ENCODE measurements at regions not wholly inside any gene's neighbourhood (a gene's known extent, or its start where the extent isn't known, plus 50 kb on each side); places are given as distances from the start of the nearest gene placed in this dataset.

DNA sequence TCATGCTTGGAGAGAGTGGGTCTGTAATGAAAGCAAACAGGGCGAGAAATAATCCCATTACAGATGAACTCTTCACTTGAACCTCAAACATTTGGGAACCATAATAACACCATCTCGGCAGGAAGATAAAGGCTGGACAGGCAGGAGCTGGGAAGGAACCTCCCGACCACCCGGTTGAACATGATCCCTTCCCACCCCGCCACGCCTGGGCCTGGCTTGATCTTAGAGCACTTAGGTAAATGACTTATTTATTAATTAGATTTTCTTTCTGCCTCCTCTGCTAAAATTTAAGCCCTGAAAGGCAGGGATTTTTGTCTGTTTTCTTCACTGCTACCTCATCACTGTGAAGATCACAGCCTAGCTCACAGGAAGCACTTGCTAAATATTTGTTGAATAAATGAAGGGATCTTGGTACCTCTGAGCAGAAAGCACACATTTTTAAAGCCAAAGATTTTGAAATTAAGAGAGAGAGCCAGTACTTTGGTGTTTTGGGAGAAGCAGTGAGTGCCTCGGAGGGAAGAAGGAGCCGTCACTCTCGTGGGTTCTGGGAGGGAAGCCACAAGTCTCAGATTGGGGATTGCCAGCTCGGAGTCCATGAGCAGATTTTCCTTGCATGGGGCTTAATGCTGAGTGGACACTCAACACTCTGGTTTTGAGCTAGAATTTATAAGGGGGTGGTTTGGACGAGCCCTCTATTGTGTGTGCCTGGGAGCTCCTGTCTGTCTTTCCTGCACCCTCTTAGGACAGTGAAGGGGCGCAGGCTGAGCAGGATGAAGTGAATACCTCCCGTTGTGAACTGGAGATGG is 133.3 kb downstream of the MACROH2A1 start:
- Mint-ChIP-seq H3K27me3 (ENCODE audit: low read depth) (peaks cover 8% of the 10 kb centered on the region), H3K27ac (peak overlapping the region in 1 of 3 experiments; percentile 49; a peak in 1 of 7 replicates), H3K9me3 (peaks cover 0 to 7% of the 10 kb centered on the region in 2 experiments; a peak in 4 of 5 replicates), H3K36me3 (ENCODE audit: insufficient read depth in 1 of 3, low read depth in 3 of 3) (peaks cover 0 to 5% (median 0%) of the 10 kb centered on the region in 3 experiments; a peak in 2 of 7 replicates), H3K4me3 (no peak overlapping the region), H3K4me1 (no peaks in the 10 kb centered on the region)
- Histone ChIP-seq H2BK20ac (ENCODE audit: low read depth, low read length, poor library complexity, severe bottlenecking) (no peak overlapping the region), H2AK5ac (ENCODE audit: insufficient read length, low read length) (no peak overlapping the region), H3K14ac (ENCODE audit: insufficient read depth, low read length) (no peak overlapping the region), H4K5ac (ENCODE audit: insufficient read length, low read depth, low read length) (no peak overlapping the region), H3K4me2 (ENCODE audit: insufficient read depth, insufficient read length, low read length) (no peak overlapping the region), H3K27ac (ENCODE audit: insufficient read length, low read depth, low read length) (no peak overlapping the region), H3K4ac (ENCODE audit: low read depth, low read length) (no peak overlapping the region), H3K27me3 (ENCODE audit: insufficient read depth, low read length) (no peaks in the 10 kb centered on the region), H3K23me2 (ENCODE audit: insufficient read length, low read depth, low read length, poor library complexity, severe bottlenecking) (no peaks in the 10 kb centered on the region), H2BK12ac (ENCODE audit: insufficient read length, low read depth, low read length) (no peak overlapping the region), H2BK5ac (ENCODE audit: insufficient read length, low read length) (no peak overlapping the region), H2BK15ac (ENCODE audit: low read depth, low read length) (no peak overlapping the region), H3K79me2 (ENCODE audit: insufficient read depth, low read length) (no peaks in the 10 kb centered on the region), H3K4me1 (ENCODE audit: insufficient read depth, low read length) (no peaks in the 10 kb centered on the region), H3K9ac (ENCODE audit: extremely low read depth, insufficient read length, low read length) (no peak overlapping the region), H4K8ac (replicated peaks; ENCODE audit: insufficient read length, low read depth, low read length) (no peak overlapping the region), H3T11ph (ENCODE audit: low read length) (no peak overlapping the region), H2AFZ (ENCODE audit: low read length) (no peak overlapping the region), H3K79me1 (ENCODE audit: insufficient read depth, low read depth, low read length, poor library complexity, severe bottlenecking) (no peaks in the 10 kb centered on the region), H4K20me1 (ENCODE audit: control insufficient read depth, insufficient read depth, insufficient read length) (no peaks in the 10 kb centered on the region), H4K91ac (ENCODE audit: insufficient read length, low read depth, low read length) (no peak overlapping the region), H2BK120ac (ENCODE audit: low read depth, low read length, poor library complexity, severe bottlenecking) (no peak overlapping the region), H3K18ac (ENCODE audit: insufficient read length, low read depth, low read length) (no peak overlapping the region), H3K9me3 (ENCODE audit: control insufficient read depth, low read depth, low read length) (no peaks in the 10 kb centered on the region), H3K56ac (ENCODE audit: insufficient read length, low read depth, low read length) (no peak overlapping the region), H3K23ac (ENCODE audit: insufficient read length, low read depth, low read length) (no peak overlapping the region)
- no peak for DNase-seq
- no peak for TF ChIP-seq CTCF (conservative IDR thresholded peaks at IDR 0.05)
- no CpG with 5 or more reads among the region's 13 CpGs for WGBS (ENCODE audit: extremely low coverage, insufficient read length, low lambda C conversion rate)
